IPS-18a (cell line): ENCODE measurements at regions not wholly inside any gene's neighbourhood (a gene's known extent, or its start where the extent isn't known, plus 50 kb on each side); places are given as distances from the start of the nearest gene placed in this dataset.
"Not testable (repeated sequence)": the region's sequence is repeated elsewhere in the genome, so short reads cannot be mapped to it uniquely, and the experiment has no call there.

Source experiments
- H3K27ac ChIP-seq: one replicate; pipeline ENCODE4 v1.5.1; 2013; ENCODE audit warnings: low read length
- H3K27me3 ChIP-seq: one replicate; pipeline ENCODE4 v1.6.1; 2013; ENCODE audit warnings: mild to moderate bottlenecking, low read length; ENCODE audit not compliant: control insufficient read depth, insufficient read depth
- H3K36me3 ChIP-seq: one replicate; pipeline ENCODE4 v1.6.1; 2013; ENCODE audit warnings: low read depth, low read length; ENCODE audit not compliant: control insufficient read depth
- H3K4me1 ChIP-seq: one replicate; pipeline ENCODE4 v1.6.1; 2013; ENCODE audit warnings: low read depth, low read length; ENCODE audit not compliant: control insufficient read depth
- H3K4me3 ChIP-seq: one replicate; pipeline ENCODE4 v1.5.1; 2013; ENCODE audit warnings: low read length
- H3K9ac ChIP-seq: one replicate; pipeline ENCODE4 v1.6.1; 2013; ENCODE audit warnings: mild to moderate bottlenecking, low read length, moderate library complexity
- H3K9me3 ChIP-seq: one replicate; pipeline ENCODE4 v1.6.1; 2013; ENCODE audit warnings: low read depth, low read length; ENCODE audit not compliant: control insufficient read depth

- no peak overlapping the region for H3K4me3 ChIP-seq
Observed at GRCh38 chr4:25503779-25504178, 126.7 kb downstream of the ANAPC4 start.

GRCh38 chr4:25504932-25505636, 128.0 kb downstream of the ANAPC4 start:
- H3K36me3 ChIP-seq = no peaks in the 10 kb centered on the region
- H3K9ac ChIP-seq = no peak overlapping the region
- no peak overlapping the region for H3K27ac ChIP-seq
- no peaks in the 10 kb centered on the region for H3K27me3 ChIP-seq
- no peaks in the 10 kb centered on the region for H3K9me3 ChIP-seq
- no peaks in the 10 kb centered on the region for H3K4me1 ChIP-seq
- no peak overlapping the region for H3K4me3 ChIP-seq

More at GRCh38 chr4:25503779-25504178, 126.7 kb downstream of the ANAPC4 start:
- Histone ChIP-seq H3K27me3 (no peaks in the 10 kb centered on the region), H3K27ac (no peak overlapping the region), H3K4me1 (no peaks in the 10 kb centered on the region), H3K9me3 (no peaks in the 10 kb centered on the region), H3K9ac (no peak overlapping the region), H3K36me3 (no peaks in the 10 kb centered on the region)

- Histone ChIP-seq H3K9ac (no peak overlapping the region), H3K4me3 (no peak overlapping the region), H3K9me3 (no peaks in the 10 kb centered on the region), H3K27me3 (no peaks in the 10 kb centered on the region), H3K36me3 (no peaks in the 10 kb centered on the region), H3K27ac (no peak overlapping the region), H3K4me1 (no peaks in the 10 kb centered on the region)
Observed at GRCh38 chr4:25505637-25505991, 128.6 kb downstream of the ANAPC4 start.

GRCh38 chr4:25506032-25506571, 129.0 kb downstream of the ANAPC4 start:
- Histone ChIP-seq H3K27me3 (no peaks in the 10 kb centered on the region), H3K4me1 (no peaks in the 10 kb centered on the region), H3K27ac (no peak overlapping the region), H3K36me3 (no peaks in the 10 kb centered on the region), H3K9me3 (no peaks in the 10 kb centered on the region), H3K9ac (no peak overlapping the region), H3K4me3 (no peak overlapping the region)

GRCh38 chr4:25509646-25510045, 132.6 kb downstream of the ANAPC4 start:
- no peaks in the 10 kb centered on the region for H3K9me3 ChIP-seq
- no peak overlapping the region for H3K9ac ChIP-seq
- H3K27ac ChIP-seq = no peak overlapping the region
- H3K27me3 ChIP-seq = no peaks in the 10 kb centered on the region
- no peaks in the 10 kb centered on the region for H3K4me1 ChIP-seq
- no peaks in the 10 kb centered on the region for H3K36me3 ChIP-seq
- no peak overlapping the region for H3K4me3 ChIP-seq

GRCh38 chr4:25511823-25512222, 134.8 kb downstream of the ANAPC4 start:
- H3K27me3 ChIP-seq, H3K36me3 ChIP-seq, H3K9ac ChIP-seq, H3K9me3 ChIP-seq, H3K4me1 ChIP-seq, H3K27ac ChIP-seq, H3K4me3 ChIP-seq: not testable (repeated sequence)

GRCh38 chr4:25513814-25514213, 136.8 kb downstream of the ANAPC4 start:
- Histone ChIP-seq H3K9me3 (no peaks in the 10 kb centered on the region), H3K27ac (no peak overlapping the region), H3K27me3 (no peaks in the 10 kb centered on the region), H3K36me3 (no peaks in the 10 kb centered on the region), H3K4me1 (no peaks in the 10 kb centered on the region), H3K9ac (no peak overlapping the region), H3K4me3 (no peak overlapping the region)

GRCh38 chr4:25523405-25523804, 132.2 kb upstream of the SLC34A2 start:
- H3K36me3 ChIP-seq = no peaks in the 10 kb centered on the region
- H3K4me1 ChIP-seq = peaks cover 9% of the 10 kb centered on the region
- H3K27ac ChIP-seq = no peak overlapping the region

GRCh38 chr4:25524663-25525062, 131.0 kb upstream of the SLC34A2 start:
- Histone ChIP-seq H3K27ac (no peak overlapping the region), H3K4me1 (peaks cover 9% of the 10 kb centered on the region), H3K27me3 (peaks cover 24% of the 10 kb centered on the region), H3K9ac (no peak overlapping the region), H3K9me3 (no peaks in the 10 kb centered on the region), H3K4me3 (no peak overlapping the region), H3K36me3 (no peaks in the 10 kb centered on the region)

More at GRCh38 chr4:25523405-25523804, 132.2 kb upstream of the SLC34A2 start:
- H3K4me3 ChIP-seq = no peak overlapping the region
- no peak overlapping the region for H3K9ac ChIP-seq
- H3K9me3 ChIP-seq = no peaks in the 10 kb centered on the region
- H3K27me3 ChIP-seq = peaks cover 21% of the 10 kb centered on the region

- Histone ChIP-seq H3K36me3 (no peaks in the 10 kb centered on the region), H3K9me3 (no peaks in the 10 kb centered on the region)
Observed at GRCh38 chr4:25525896-25526295, 129.8 kb upstream of the SLC34A2 start.

GRCh38 chr4:25527034-25527433, 128.6 kb upstream of the SLC34A2 start:
- H3K4me3 ChIP-seq = no peak overlapping the region
- H3K36me3 ChIP-seq = no peaks in the 10 kb centered on the region
- no peak overlapping the region for H3K9ac ChIP-seq
- H3K27ac ChIP-seq = no peak overlapping the region
- H3K4me1 ChIP-seq = peaks cover 9% of the 10 kb centered on the region
- peaks cover 24% of the 10 kb centered on the region for H3K27me3 ChIP-seq
- H3K9me3 ChIP-seq = no peaks in the 10 kb centered on the region

More at GRCh38 chr4:25525896-25526295, 129.8 kb upstream of the SLC34A2 start:
- Histone ChIP-seq H3K27me3 (peaks cover 24% of the 10 kb centered on the region), H3K4me3 (no peak overlapping the region), H3K27ac (no peak overlapping the region), H3K4me1 (peaks cover 9% of the 10 kb centered on the region), H3K9ac (no peak overlapping the region)

GRCh38 chr4:25528391-25528790, 127.3 kb upstream of the SLC34A2 start:
- Histone ChIP-seq H3K4me1 (peaks cover 9% of the 10 kb centered on the region), H3K27ac (no peak overlapping the region), H3K36me3 (no peaks in the 10 kb centered on the region), H3K9ac (no peak overlapping the region), H3K4me3 (no peak overlapping the region), H3K9me3 (no peaks in the 10 kb centered on the region), H3K27me3 (peaks cover 15% of the 10 kb centered on the region)
